GM21526 (cell line): ENCODE measurements at regions not wholly inside any gene's neighbourhood (a gene's known extent, or its start where the extent isn't known, plus 50 kb on each side); places are given as distances from the start of the nearest gene placed in this dataset.

Experiments
- ATAC-seq: cut with Tn5 transposase; IDR thresholded peaks from one replicate; pipeline ENCODE4 v1.9.1; 2021; ENCODE audit warnings: moderate library complexity; ENCODE audit not compliant: unreplicated experiment, low FRiP score

DNA sequence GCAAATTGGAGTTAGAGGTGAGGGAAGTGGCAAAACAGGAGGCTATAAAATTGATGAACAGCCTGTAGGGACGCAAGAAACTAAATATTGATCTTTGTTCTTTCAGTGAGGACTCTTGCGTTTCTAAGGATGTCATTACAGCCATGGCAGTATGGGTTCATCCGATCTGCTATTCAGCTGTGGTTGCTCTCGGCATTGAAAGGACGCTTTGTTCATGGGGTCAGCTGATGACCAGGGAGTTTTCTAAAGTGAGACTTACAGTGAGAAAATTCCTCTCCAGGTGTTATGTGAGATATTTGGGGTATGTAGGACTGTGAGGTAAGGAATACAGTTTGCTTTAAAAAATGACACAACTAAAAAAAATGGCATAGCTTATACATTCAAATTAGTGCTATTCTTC, 52.7 kb upstream of the PELI1 start:
- no peak for ATAC-seq

DNA sequence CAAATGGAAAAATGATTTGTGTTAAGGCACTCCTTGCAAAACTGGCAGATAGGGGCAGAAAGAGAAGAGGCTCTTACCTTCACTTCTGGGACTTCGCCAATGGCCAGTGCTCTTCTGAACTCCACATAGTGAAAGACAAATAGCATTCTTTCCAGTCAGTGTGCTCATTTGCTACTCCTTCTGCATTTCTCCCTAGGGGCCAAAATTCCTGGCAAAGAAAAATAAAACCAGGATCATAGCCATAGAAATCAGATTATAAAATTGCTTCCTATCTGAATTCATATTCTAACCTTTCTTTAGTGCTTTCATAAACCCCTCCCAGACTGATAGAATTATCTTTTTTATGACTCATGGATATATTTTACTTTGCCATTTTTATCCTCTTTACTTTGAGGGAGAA, 56.9 kb upstream of the PELI1 start:
- no peak for ATAC-seq

DNA sequence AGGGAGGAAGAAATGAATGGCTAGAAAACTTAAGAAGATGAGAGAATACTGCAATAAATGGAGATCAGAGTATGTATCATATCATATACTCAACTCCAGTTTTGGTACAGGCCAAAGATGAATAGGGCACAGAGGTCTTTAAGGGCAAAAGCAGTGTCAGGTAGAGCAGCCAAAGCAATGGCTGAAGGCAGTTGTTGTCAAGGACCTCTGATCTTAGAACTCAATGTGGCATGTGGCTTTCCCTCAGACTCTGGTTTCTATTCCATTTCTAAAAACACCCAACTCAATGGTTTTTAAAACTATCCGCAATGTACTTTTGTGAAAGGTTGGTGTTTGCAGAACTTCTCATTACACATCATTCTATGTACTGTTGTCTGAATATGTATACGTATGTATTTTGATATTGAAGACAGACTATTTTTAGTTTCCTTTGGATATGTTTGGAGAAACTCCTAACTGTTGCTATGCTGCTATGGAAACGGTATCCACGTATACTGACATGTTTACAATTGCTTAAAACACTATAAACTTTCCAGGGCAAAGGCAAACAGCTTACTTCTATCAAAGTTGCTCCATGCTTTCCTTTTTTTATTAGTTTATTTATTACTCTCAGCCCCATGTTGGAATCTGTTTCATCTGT, 58.1 kb upstream of the PELI1 start:
- no peak for ATAC-seq

DNA sequence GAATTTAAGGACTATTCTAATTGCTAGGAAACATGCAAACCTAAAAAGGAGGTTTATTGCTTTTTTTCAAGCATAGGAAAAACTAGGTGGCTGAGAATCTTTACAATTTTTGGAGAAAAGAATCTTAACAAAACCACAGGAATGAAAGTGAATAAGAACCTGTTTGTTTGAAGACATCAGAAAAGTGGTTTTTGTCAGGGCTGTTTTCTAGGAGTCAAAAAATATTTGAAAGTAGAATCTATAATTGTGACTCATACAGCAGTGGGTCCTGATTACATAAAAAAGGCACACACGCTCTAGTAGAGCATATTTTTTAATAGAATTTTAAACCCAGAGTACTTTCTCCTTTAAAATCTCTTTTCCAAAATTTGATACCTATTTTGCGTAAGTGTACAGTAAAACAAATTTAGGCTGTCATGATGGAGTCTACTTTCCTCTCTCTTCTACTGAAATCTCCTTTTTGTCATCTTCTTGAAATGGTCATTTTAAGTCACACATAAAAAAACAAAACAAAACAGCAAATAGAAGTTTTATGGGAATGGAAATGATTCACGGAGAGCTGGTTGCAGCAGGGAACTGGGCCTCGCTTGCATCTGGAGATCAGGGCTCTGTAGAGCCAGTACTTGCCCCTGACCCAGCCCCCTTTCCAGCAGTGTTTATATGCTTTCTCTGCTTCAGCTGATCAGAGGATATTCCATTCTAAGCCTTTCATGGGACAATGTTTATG, 59.1 kb upstream of the PELI1 start:
- no peak for ATAC-seq

DNA sequence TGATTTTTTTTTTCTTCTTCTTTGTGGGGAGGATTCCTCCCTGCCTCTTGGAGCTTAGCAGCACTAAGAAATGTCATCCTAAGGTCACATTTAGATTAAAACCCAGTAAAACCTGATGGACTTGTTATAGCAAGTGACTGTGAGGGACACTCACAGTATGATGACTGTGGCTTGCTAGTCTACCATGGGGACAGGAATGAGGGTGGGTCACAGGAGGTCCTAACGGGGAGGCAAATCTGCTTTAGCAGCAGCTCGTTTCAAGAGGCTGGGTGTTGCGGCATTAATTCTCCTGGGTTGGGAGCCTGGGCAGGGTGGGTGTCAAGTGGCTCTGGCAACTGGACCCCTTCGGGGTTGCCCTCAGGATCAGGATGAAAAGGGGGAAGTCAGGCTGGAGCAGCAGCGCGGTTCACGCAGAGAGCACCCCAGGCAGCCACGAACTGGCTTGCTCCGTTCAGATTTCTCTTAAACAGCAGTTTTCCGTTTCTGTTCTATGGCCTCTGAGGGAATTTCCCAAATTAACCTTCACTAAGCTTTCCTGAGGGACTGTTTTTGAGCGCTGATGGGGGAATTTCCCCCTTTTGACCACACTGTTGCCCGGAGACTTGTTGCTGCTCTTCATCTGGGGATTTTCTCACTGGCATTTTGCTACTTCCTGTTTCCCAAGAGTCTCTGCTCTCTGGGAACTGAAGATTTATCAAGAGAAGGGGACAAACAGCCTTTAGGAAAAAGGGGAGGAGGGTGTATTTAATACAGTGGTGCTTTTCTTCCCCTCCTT, 59.8 kb upstream of the PELI1 start:
- peak; percentile 55 for ATAC-seq

DNA sequence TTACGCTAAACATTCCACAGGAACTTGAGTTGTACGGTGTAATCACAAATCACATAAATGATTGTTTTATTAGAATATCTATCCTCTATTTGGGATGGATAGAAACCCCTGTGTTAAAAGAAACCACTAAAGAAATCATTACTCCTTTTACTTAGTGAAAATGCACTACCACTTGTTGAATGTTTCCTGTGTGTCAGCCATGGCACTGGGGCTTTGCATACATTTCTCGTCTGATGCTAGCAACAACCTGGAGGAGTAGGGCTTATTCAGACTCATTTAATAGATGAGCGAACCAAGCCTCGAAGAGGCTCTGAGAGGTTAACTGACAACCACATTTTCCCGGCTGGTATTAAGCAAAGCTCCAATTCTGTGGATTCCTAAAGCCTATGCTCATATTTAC, 60.5 kb upstream of the PELI1 start:
- no peak for ATAC-seq

DNA sequence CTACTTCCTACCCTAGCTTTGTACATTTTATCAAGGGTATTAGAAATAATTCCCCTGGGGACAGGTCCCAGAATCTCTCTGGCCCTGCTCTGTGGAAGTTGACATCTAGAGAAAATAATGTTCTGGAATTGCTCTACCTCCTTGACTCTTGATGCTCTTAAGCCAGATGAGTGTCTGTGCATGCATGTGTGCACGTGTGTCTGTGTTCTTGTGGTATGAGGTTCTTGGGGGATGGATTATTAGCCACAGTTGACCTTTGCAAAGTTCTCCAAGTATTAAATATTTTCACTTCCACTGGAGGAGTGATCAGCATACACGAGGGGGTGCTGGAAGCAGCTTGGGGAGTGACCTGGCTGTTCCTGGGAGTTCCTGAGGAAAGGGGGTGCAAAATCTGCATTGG, 61.2 kb upstream of the PELI1 start:
- ATAC-seq: no peak

DNA sequence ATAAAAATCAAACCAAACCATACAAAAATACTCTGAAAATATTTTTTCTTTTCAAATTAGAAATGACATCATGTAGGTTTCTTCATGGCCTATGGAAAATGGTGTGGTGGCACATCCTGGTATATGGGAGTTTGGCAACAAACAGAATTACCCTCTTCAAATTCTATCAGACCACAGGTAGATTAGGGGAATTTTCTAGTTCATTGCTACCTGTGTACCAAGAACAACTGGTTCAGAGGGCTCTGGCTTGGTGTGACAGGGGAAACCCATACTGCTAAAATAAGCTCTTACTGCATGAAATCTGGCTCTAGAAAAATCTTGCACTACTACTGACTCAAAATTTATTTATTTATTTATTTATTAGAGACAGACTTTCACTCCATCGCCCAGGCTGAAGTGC, 63.4 kb upstream of the PELI1 start:
- ATAC-seq: no peak

DNA sequence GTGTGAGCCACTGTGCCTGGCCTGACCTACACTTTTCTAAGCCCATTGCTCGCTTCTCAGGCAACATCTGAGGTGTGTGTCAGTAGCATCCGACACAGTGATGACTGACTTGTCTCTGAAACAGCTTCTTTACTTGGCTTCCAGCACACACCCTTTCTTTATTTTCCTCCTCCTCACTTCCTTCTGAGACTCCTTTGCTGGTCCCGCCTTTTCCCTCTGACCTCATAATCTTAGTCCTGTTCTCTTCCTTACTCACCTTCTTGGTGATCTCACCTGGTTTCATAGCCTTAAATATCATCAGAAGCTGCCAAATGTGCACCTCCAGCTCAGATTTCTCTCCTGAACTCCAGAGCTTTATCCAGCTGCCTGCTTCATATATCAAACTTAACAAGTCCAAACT, 66.6 kb upstream of the PELI1 start:
- no peak for ATAC-seq

DNA sequence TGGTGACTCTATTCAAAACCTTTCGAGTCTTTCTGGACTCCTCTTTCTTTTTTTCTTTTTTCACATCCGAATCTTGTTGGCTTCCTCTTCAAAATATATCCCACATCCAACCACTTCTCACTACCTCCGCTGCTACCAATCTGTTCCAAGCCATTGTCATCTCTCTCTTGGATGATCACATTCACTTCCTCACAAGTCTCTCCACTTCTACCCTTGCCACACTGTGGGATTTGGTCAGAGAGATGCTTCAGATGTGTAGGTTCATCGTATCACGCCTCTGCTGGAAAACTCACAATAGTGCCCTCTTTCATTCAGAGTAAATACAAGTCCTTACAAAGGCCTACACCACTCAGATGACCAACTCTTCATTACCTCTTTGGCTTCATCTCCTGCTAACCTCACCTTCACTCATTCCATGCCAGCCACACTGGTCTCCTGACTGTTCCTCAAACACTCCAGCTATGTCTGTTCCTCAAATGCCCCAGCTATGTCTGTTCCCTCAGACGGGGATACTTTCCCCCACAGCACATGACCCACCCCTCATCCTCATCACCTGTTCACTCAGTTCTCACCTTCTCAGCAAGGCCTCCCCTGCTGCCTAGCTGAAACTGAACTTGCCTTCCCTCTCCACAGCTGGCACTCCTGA, 67.2 kb upstream of the PELI1 start:
- ATAC-seq: no peak

DNA sequence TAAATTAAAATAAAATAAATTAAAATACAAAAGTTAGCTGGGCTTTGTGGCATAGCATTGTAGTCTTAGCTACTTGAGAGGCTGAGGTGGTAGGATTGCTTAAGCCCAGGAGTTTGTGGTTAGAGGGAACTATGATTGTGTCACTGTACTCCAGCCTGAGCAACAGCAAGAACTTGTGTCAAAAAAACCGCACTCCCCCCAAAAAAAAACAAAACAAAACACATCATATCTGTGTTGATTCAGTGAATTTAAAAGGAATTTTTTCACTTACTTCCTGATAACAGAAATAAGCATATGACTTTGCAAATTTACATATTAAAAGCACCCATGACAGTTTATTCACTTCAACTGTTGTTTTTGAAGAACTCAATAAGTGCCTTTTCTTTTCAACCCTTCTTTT, 68.1 kb upstream of the PELI1 start:
- no peak for ATAC-seq

DNA sequence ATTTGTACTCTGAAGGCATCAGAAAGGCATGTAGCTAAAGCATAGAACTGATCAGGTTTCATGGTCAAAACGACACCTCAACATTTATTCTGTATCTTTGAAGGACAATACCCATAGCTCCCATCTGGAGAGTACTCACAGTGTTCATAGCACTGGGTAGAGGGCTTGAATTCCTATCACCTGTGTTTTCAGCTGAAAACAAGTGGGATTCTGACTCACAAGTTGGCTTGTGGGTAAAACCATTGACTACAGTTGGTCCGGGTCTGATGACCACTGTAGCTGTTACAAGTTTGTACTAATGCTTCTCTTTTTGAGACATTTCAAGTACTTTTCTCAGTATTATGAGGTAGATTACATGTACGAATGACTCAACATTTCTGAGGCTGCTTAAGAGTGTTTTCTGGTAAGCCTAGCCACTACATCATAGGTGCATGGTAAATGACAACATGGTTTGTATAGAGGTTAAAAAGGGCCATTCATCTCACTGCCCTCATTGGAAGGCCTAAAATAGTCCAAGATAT, 68.6 kb upstream of the PELI1 start:
- no peak for ATAC-seq

DNA sequence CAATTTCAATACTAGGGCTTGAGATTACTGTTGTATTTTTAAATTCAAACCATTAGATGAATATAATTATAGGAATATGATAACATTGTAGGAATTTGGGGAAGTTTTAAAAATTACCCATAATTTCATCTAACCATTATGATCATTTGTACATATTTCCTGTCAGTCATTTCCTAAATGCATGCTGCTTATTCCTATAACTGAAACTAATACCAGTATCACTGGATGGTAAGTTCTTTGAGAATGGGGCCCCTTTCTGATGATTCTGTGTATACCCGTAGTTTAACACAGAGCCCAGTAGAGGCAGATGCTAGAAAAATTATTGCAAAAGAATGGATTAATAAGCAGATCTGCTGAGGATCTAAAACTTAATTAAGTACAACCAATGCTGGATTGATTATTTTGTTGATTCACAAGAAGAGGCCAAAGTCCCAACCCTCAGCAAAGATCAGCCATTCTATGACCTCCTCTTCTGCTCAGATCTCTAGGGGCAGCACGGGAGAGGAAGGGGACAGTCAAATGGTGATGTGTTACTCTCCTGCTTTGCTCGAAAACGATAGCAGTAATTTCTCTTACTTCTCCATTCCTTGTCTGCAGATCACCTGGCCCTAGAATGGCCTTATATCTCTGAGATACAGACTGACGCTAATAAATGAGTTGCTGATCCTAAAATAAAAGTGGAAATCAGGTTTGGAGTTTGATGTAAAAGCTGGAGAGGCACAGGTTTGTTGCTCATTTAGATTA, 69.5 kb upstream of the PELI1 start:
- peak; percentile 45 for ATAC-seq

DNA sequence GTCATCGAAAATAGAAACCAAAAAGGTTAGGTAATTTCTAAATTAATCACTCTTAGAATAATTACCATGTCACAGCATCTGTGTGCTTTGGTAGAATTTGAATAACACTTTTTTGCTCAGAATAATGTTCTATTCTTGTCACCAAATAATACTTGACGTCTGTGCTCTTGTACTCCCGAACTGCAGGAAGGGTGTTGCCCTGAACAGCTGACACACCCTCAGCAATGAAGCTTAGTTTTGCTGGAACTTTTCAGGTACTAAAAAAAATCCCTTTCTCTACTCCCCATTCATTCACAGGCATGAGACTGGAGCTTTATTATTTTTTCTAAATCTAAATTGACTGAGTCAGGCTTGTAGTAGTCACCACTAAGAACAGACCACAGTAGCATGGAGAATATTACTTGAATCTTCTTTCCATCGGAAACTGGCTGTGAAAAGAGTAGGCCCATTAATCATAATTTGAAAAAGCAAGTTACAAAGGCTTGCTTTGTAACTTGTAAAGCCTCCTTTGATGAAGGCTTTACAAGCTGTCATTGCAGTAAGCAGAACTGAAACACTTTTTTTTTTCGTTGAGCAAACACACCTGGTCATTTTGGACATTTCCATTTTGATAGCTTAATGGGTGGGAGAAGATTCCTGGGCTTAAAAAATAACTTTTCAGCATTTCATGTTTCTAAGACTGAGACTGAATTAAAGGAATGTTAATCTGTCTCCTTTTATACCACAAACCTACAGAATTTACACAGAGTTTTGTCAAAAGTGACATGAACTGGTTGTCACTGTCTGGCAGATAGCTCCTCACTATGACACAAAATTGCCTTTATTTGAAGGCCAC, 70.3 kb upstream of the PELI1 start:
- ATAC-seq: peak; percentile 48

DNA sequence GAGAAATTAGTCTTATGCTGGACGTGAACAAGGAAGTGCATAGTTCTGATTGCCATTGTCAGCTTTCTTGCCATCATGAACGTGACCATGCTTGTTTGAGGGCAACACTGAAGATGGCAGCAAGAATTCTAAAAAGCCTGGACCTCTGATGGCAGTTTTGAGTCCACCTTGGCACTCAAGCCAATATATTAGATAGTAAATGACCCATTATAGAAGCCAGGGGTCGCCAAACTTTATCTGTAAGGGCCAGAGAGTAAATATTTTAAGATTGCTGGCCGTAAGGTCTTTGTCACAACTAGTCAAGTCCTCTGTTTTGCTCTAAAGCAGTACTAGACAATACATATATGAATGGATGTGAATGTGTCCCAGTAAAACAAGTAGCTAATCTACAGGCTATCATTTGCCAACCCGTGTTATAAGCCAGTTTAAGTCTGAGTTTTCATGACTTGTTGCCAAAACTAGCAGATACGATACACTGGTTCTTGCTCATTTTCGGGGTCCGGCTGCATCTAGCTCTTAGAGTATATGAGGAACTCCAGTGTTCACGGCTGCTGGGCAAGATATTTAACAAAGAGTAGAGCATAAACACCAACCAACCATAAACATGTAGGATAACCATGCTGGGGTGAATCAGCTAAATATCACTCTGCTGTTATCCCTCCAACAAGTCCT, 73.1 kb upstream of the PELI1 start:
- no peak for ATAC-seq

DNA sequence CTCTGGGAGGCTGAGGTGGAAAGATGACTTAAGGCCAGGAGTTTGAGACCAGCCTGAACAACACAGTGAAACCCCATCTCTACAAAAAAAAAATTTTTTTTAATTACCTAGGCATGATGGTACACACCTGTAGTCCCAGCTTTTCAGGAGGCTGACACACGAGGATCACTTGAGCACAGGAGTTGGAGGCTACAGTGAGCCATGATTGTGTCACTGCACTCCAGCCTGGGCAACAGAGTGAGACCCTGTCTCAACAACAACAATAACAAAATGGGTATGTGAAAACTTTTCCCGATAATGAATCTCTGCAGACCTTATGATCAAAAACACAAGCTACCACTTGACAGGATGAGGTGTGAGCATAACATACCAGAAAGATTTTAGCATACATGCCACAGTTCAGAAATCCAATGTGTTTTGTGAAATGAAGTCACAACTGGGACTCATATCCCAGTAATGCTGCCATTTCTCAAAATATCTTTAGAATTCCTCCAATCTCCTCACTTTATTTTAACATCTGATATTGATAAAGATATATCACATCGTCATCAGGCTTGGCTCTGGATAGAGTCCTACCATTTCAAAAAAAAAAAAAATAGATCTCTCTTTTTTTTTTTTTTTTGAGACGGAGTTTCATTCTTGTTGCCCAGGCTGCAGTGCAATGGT, 74.0 kb upstream of the PELI1 start:
- ATAC-seq: no peak

DNA sequence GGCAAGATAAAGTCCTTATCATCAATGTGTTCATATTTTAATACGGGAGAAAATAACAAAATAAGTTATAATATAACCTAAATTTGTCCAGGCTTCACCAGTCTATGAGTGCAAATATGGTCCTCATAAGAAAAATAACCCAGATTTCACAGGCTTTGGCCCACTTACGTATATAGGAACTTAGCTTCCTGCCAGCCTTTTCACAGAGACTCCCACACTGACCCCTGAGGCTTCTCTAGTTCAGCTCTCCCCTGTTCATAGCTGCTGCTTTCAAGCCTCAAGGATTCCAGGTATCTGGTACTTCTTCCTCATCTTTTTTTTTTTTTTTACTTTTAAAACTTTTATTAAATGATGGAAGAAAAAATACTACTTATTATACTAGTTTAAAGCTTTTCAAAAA, 74.9 kb upstream of the PELI1 start:
- ATAC-seq: no peak

DNA sequence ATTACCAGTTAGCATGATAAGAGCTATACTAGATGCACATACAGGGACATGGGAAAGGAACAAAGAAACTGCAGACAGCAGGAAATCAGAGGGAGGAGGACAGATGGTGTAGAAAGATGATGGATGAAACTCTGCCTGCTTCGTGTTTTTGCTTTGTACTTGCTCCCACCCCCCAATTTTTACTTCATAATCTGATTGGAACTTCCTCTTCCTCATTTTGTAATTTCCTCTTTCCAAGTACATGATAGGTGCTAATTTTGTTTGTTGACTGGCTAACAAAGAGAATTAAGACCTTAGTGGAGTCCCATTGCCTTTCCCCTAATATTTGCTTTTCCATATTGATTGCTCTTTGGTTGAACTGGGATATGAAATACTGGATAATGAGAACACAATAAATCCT, 76.0 kb upstream of the PELI1 start:
- ATAC-seq: no peak
